ENCODE measurements at regions not wholly inside any gene's neighbourhood (a gene's known extent, or its start where the extent isn't known, plus 50 kb on each side); places are given as distances from the start of the nearest gene placed in this dataset.

DNA sequence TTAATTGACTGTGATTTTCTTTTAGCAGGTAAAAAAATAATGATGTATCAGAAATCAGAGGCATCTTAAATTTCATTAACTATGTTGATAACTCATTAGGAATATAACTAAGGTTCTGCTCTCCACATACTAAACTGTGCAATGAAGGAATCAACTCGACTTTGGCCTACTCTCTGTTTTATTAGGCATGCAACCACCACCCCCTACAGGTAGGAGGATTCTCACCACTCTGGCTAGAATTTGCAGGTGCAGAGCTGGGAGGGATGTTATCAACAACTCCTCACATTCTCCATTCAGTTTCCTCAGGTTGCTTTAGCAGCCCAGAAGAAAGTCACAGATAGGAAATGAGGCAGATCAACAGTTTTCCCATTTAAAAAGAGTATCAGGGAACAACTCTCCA is 160.1 kb downstream of the COX18 start:
- no peak for TF ChIP-seq GATA2 (IDR thresholded peaks at IDR 0.05; ENCODE audit: insufficient read depth, insufficient read length, low read depth, low read length)
- no peak for TF ChIP-seq POLR2A (IDR thresholded peaks at IDR 0.05; ENCODE audit: low read depth, low read length)
- TF ChIP-seq, protein P1, sequence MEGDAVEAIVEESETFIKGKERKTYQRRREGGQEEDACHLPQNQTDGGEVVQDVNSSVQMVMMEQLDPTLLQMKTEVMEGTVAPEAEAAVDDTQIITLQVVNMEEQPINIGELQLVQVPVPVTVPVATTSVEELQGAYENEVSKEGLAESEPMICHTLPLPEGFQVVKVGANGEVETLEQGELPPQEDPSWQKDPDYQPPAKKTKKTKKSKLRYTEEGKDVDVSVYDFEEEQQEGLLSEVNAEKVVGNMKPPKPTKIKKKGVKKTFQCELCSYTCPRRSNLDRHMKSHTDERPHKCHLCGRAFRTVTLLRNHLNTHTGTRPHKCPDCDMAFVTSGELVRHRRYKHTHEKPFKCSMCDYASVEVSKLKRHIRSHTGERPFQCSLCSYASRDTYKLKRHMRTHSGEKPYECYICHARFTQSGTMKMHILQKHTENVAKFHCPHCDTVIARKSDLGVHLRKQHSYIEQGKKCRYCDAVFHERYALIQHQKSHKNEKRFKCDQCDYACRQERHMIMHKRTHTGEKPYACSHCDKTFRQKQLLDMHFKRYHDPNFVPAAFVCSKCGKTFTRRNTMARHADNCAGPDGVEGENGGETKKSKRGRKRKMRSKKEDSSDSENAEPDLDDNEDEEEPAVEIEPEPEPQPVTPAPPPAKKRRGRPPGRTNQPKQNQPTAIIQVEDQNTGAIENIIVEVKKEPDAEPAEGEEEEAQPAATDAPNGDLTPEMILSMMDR (IDR thresholded peaks at IDR 0.05; ENCODE audit: extremely low read depth in 1 of 2, insufficient read depth in 1 of 2, low read depth in 1 of 2, low read length in 2 of 2): no peak
- no peak for TF ChIP-seq EZH2 (IDR thresholded peaks at IDR 0.05; ENCODE audit: borderline replicate concordance, low read depth, low read length, severe bottlenecking)
- TF ChIP-seq POLR2AphosphoS5 (IDR thresholded peaks at IDR 0.05; ENCODE audit: insufficient read depth, low read depth, low read length): no peak
- no peak for TF ChIP-seq MYC (IDR thresholded peaks at IDR 0.05; ENCODE audit: low read depth, low read length)
- TF ChIP-seq, protein P2, sequence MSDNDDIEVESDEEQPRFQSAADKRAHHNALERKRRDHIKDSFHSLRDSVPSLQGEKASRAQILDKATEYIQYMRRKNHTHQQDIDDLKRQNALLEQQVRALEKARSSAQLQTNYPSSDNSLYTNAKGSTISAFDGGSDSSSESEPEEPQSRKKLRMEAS (IDR thresholded peaks at IDR 0.05; ENCODE audit: insufficient read depth, insufficient read length): no peak
- TF ChIP-seq FOS (IDR thresholded peaks at IDR 0.05; ENCODE audit: borderline replicate concordance, insufficient read depth, low read length): no peak
- no peak for TF ChIP-seq JUN (IDR thresholded peaks at IDR 0.05; ENCODE audit: borderline replicate concordance, insufficient read depth, insufficient read length, low read depth)

More for the DNA sequence above, 160.1 kb downstream of the COX18 start:
- Histone ChIP-seq H3K4me2 (ENCODE audit: insufficient read depth, low read length) (no peak overlapping the region), H3K9me3 (replicated peaks; ENCODE audit: control insufficient read depth, insufficient read depth, low read length) (no peaks in the 10 kb centered on the region), H3K4me3 (replicated peaks in 1 of 3; ENCODE audit: insufficient read depth in 1 of 3, low read depth in 1 of 3, low read length in 3 of 3) (no peak overlapping the region), H3K27me3 (ENCODE audit: control insufficient read depth in 2 of 2, insufficient read depth in 2 of 2, low read length in 2 of 2) (no peaks in the 10 kb centered on the region), H3K4me1 (ENCODE audit: control insufficient read depth, extremely low read depth, insufficient read depth, low read length) (no peaks in the 10 kb centered on the region), H4K20me1 (replicated peaks; ENCODE audit: control insufficient read depth, extremely low read depth, insufficient read depth, low read length) (no peaks in the 10 kb centered on the region), H3K9ac (replicated peaks; ENCODE audit: extremely low read depth, insufficient read depth, low read length) (no peak overlapping the region), H3K27ac (ENCODE audit: insufficient read depth, low read depth, low read length) (no peak overlapping the region), H2AFZ (ENCODE audit: low read depth, low read length) (no peak overlapping the region), H3K36me3 (ENCODE audit: control insufficient read depth in 2 of 2, extremely low read depth in 1 of 2, insufficient read depth in 2 of 2, low read length in 2 of 2) (no peaks in the 10 kb centered on the region), H3K79me2 (ENCODE audit: control insufficient read depth, insufficient read depth, low read length) (no peaks in the 10 kb centered on the region), H3K9me1 (replicated peaks; ENCODE audit: control insufficient read depth, extremely low read depth, insufficient read depth, low read length) (no peaks in the 10 kb centered on the region)
- dilution Hi-C loops (cut with MboI; ENCODE audit: extremely low pct_ligation_motif_present, low sequenced_read_pairs) (no loop called here), intact Hi-C loops (cut with micrococcal nuclease) (no loop called here)
- DNase-seq (ENCODE audit: low read depth, low spot score) (no peak), FAIRE-seq (no peak)
- ChIA-PET CTCF (no interaction called here), POLR2A (no interaction called here)
- BruUV-seq (replicated peaks): no TSS peak
